Peyer's patch (tissue), 4 donors: ENCODE measurements at regions not wholly inside any gene's neighbourhood (a gene's known extent, or its start where the extent isn't known, plus 50 kb on each side); places are given as distances from the start of the nearest gene placed in this dataset.

Source experiments
- DNase-seq, 3 donors: peaks; one replicate each; pipeline ENCODE4 v3.0.0-alpha.2; 2017 to 2019
- H3K27ac ChIP-seq, 4 donors: fragments of 200-600 bp; sonication (generic); one replicate each; pipeline ENCODE4 v1.5.1; 2016 to 2019
- H3K27me3 ChIP-seq, 2 donors: fragments of 200-600 bp; sonication (generic); one replicate each; pipeline ENCODE4 v1.5.1; 2019
- H3K36me3 ChIP-seq, 3 donors: fragments of 200-600 bp; sonication (generic); one replicate each; pipeline ENCODE4 v1.5.1; 2016 to 2019
- H3K4me1 ChIP-seq, 4 donors: fragments of 200-600 bp; sonication (generic); one replicate each; pipeline ENCODE4 v1.5.1; 2016 to 2019
- H3K4me3 ChIP-seq, 4 donors: fragments of 200-600 bp; sonication (generic); 1 replicate in 3 of 4; 2 replicates in 1 of 4; pipeline ENCODE4 v1.5.1; 2016 to 2019; ENCODE audit warnings: mild to moderate bottlenecking in 1 of 4
- H3K9me3 ChIP-seq, 4 donors: fragments of 200-600 bp; sonication (generic); one replicate each; pipeline ENCODE4 v1.5.1; 2016 to 2019; ENCODE audit warnings: mild to moderate bottlenecking in 1 of 4
- POLR2A ChIP-seq, 2 donors: fragments of 450-650 bp; IDR thresholded peaks; one replicate each; pipeline ENCODE4 v1.5.1; 2017; ENCODE audit warnings: antibody characterized with exemption in 2 of 2, mild to moderate bottlenecking in 2 of 2, moderate library complexity in 2 of 2
- TF ChIP-seq, protein P1 (sequence below), 6 experiments: fragments of 450-650 bp in 4 of 6; fragments of 200-600 bp in 2 of 6; sonication (generic) in 1 of 6; IDR thresholded peaks; one replicate each; pipeline ENCODE4 v1.5.1; 2017 to 2019; ENCODE audit warnings: antibody characterized with exemption in 6 of 6, mild to moderate bottlenecking in 3 of 6, moderate library complexity in 1 of 6

DNA sequence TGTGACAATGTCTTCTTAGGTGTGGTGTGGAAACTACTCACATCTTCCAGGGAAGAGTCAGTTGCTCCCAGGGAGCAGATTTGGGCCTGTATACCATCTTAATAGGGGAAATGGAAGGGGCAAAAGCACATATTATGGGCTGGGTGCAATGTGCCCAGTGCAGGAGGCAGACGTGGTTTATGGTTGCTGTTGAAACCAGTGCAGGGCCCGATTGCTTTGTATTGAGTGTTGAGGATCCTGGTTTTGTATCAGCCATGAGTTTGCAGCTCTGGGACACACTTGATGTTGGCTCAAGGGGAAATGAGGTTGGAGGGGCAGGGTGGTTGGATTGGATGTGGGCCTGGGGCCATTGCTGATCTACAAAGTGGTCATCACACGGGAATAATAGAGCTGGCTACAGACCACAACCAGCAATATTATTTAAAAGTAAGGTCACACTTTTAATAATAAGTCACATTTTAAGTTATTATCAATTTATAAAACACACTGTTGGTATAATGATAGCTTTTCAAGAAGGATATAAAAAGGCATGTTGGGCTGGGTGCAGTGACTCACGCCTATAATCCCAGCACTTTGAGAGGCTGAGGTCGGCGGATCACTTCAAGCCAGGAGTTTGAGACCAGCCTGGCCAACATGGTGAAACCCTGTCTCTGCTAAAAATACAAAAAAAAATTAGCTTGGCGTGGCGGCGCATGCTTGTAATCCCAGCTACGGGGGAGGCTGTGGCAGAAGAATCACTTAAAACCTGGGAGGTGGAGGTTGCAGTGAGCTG, 302.4 kb downstream of the SEC14L1 start:
- TF ChIP-seq POLR2A (IDR thresholded peaks at IDR 0.05) = no peak
- TF ChIP-seq, protein P1, sequence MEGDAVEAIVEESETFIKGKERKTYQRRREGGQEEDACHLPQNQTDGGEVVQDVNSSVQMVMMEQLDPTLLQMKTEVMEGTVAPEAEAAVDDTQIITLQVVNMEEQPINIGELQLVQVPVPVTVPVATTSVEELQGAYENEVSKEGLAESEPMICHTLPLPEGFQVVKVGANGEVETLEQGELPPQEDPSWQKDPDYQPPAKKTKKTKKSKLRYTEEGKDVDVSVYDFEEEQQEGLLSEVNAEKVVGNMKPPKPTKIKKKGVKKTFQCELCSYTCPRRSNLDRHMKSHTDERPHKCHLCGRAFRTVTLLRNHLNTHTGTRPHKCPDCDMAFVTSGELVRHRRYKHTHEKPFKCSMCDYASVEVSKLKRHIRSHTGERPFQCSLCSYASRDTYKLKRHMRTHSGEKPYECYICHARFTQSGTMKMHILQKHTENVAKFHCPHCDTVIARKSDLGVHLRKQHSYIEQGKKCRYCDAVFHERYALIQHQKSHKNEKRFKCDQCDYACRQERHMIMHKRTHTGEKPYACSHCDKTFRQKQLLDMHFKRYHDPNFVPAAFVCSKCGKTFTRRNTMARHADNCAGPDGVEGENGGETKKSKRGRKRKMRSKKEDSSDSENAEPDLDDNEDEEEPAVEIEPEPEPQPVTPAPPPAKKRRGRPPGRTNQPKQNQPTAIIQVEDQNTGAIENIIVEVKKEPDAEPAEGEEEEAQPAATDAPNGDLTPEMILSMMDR (IDR thresholded peaks at IDR 0.05) = no peak
- Histone ChIP-seq H3K9me3 (no peaks in the 10 kb centered on the region), H3K4me1 (peaks cover 28 to 97% (median 72%) of the 10 kb centered on the region in 4 donors), H3K36me3 (no peaks in the 10 kb centered on the region), H3K27ac (peak overlapping the region; percentile 67 to 98 (median 82)), H3K4me3 (no peak overlapping the region), H3K27me3 (no peaks in the 10 kb centered on the region)
- DNase-seq = no peak

DNA sequence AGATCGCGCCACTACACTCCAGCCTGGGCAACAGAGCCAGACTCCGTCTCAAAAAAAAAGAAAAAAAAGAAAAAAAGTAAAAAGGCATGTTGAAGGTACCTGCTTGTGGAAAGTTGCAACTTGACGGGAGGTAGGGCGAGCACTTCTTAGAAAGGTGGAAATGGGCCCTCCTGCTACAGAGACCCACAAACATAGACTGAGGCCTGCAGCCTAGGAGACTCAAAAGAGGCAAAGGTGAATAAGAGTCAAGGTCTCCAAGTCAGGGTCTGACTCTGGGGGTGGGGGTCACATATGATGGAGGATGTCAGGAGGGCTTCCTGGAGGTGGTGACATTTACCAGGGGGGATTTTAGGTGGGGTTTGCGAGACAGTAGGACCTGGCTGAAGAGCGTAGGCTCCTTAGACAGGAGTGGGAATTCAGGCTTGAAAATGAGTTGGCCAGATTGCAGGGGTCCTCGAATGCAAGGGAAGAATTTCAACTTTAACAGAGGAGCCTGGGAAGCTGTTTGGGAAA, 303.0 kb downstream of the SEC14L1 start:
- TF ChIP-seq, protein P1 (IDR thresholded peaks at IDR 0.05) = no peak
- no peak for TF ChIP-seq POLR2A (IDR thresholded peaks at IDR 0.05)
- Histone ChIP-seq H3K27ac (peak overlapping the region; percentile 82 to 98 (median 86)), H3K4me1 (peaks cover 28 to 97% (median 67%) of the 10 kb centered on the region in 4 donors)

GRCh38 chr17:77444628-77444983, 303.8 kb downstream of the SEC14L1 start:
- Histone ChIP-seq H3K36me3 (no peaks in the 10 kb centered on the region), H3K9me3 (no peaks in the 10 kb centered on the region), H3K27me3 (no peaks in the 10 kb centered on the region), H3K4me1 (peaks cover 22 to 97% (median 67%) of the 10 kb centered on the region in 4 donors), H3K27ac (peak overlapping the region; percentile 82 to 98 (median 86)), H3K4me3 (peak overlapping the region in 1 of 4 donors; percentile 12)
- no peak for TF ChIP-seq POLR2A (IDR thresholded peaks at IDR 0.05)
- TF ChIP-seq, protein P1 (IDR thresholded peaks at IDR 0.05) = no peak
- DNase-seq = no peak

More for the DNA sequence above, 303.0 kb downstream of the SEC14L1 start:
- Histone ChIP-seq H3K27me3 (no peaks in the 10 kb centered on the region), H3K4me3 (no peak overlapping the region), H3K36me3 (no peaks in the 10 kb centered on the region), H3K9me3 (no peaks in the 10 kb centered on the region)
- DNase-seq = no peak

DNA sequence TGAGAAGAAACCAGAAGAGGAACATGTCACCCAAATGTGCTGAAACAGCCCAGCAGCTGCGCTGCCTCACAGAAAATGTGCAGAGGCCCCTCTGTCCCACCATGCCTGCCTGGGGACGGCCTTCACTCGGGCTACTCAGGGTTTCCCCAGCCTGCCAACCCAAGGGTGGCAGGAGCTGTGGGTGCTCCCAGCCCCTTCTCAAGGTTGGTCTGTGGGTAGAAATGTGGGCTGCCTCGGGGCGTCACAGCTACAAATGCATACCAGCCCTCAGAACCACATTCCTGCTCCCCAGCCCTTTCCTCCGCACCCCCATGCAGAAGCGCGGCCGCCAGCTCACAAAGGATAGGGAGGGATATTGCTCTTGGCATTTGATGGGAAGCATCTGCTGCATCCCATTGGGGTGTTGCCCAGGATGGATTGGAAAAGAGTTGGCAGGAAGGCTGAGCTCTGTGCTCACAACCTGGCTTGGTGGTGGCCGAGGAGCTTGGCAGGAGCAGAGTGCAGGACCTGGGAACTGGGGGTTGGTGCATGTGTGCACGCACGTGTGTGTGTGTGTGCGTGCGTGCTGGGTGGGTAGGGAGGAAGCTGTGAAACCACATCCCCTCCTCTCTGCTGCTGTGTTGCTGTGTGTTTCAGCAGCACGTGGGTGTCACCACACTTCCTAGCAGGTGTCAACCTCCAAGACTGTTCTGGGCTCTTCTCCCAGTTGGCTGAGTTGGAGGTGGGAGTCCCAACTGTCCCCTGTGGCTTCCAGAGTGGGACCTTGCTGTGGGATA, 304.4 kb downstream of the SEC14L1 start:
- TF ChIP-seq, protein P1 (IDR thresholded peaks at IDR 0.05) = no peak
- TF ChIP-seq POLR2A (IDR thresholded peaks at IDR 0.05) = peak in 1 of 2 donors; percentile 9
- H3K27me3 ChIP-seq = no peaks in the 10 kb centered on the region
- H3K4me3 ChIP-seq = peak overlapping the region in 3 of 4 donors; percentile 25 to 46 (median 28)
- H3K9me3 ChIP-seq = no peaks in the 10 kb centered on the region
- H3K4me1 ChIP-seq = peaks cover 22 to 97% (median 67%) of the 10 kb centered on the region in 4 donors
- H3K36me3 ChIP-seq = no peaks in the 10 kb centered on the region
- DNase-seq = peak in 2 of 3 donors; percentile 95 to 96
- H3K27ac ChIP-seq = peak overlapping the region; percentile 82 to 98 (median 86)

DNA sequence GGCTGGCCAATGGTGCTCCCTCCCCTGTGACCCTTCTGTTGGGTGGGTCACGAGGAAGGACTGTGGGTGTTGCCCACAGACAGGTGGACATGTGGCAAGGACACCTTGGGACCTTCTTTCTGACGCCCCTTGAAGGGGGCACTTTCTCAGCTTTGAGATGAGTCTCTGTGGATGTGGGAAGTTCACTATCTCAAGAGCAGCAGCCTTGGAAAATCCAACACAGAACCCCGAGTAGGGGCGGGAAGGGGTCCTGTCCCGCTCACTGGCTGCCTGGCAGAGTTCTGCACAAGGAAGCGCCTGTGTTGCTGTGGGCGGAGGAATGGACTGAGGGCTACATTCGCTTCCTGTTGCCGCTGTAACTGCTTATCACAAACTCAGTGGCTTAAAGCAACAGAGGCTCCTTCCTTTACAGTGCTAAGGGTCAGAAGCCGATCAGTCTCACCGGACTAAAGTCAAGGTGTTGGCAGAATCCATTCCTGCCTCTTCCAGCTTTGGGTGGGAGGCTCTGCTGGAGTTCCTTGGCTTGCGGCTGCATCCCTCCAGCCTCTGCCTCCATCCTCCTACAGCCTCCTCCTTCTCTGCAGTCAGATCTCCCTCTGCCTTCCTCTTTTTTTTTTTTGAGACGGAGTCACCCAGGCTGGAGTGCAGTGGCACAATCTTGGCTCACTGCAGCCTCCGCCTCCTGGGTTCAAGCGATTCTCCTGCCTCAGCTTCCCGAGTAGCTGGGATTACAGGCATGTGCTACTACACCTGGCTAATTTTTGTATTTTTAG, 305.2 kb downstream of the SEC14L1 start:
- Histone ChIP-seq H3K4me1 (peaks cover 20 to 97% (median 63%) of the 10 kb centered on the region in 4 donors), H3K36me3 (no peaks in the 10 kb centered on the region), H3K9me3 (no peaks in the 10 kb centered on the region), H3K27ac (peak overlapping the region; percentile 82 to 98 (median 86)), H3K27me3 (no peaks in the 10 kb centered on the region), H3K4me3 (peak overlapping the region; percentile 14 to 46 (median 26))
- TF ChIP-seq, protein P1 (IDR thresholded peaks at IDR 0.05) = no peak
- TF ChIP-seq POLR2A (IDR thresholded peaks at IDR 0.05) = peak in 1 of 2 donors; percentile 36
- peak; percentile 79 to 94 (median 83) for DNase-seq
